ENCODE measurements at regions not wholly inside any gene's neighbourhood (a gene's known extent, or its start where the extent isn't known, plus 50 kb on each side); places are given as distances from the start of the nearest gene placed in this dataset.
"Not testable (repeated sequence)": the region's sequence is repeated elsewhere in the genome, so short reads cannot be mapped to it uniquely, and the experiment has no call there.

DNA sequence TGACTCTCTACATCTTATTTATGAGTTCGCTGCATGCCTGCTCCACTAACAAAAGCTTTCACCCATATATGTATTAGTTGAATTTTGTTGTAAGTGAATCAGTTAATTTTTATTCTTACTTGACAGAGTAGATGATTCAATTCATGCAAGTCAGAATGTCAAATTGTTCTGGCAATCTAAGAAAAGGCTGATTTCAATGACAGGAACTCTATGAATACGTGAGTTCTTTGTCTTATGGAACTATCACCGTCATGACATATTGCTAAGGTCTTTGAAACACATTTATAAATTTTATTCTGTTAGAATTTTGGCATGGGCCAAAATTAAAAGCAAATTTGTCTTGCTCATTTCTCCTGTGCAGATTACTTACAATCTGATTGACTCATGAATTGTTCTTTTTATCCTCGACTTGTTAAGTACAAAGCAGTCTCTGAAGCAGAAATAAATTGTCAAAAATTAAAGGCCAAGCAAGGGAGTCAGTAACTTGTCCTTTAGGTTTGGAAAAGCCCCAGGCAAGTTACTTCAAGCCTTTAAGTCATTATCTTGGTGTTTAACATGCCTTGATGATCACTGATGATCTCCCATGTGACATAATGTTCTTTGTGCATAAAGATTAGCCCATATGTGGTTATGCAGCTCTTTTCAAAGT lies 89.0 kb upstream of the GC start:
- WGBS, 5 donors = 79 to 89% (median 85%) methylated on average over 4 of the region's 4 CpGs
- Histone ChIP-seq H3K36me3 (no peaks in the 10 kb centered on the region), H3K9me3 (no peaks in the 10 kb centered on the region), H3K4me1 (no peaks in the 10 kb centered on the region), H3K4me3 (no peak overlapping the region), H3K27ac (no peak overlapping the region), H3K27me3 (no peaks in the 10 kb centered on the region)
- TF ChIP-seq EP300 (IDR thresholded peaks at IDR 0.05) (no peak), POLR2A (IDR thresholded peaks at IDR 0.05) (no peak), POLR2AphosphoS5 (IDR thresholded peaks at IDR 0.05) (no peak)
- TF ChIP-seq, protein P1, sequence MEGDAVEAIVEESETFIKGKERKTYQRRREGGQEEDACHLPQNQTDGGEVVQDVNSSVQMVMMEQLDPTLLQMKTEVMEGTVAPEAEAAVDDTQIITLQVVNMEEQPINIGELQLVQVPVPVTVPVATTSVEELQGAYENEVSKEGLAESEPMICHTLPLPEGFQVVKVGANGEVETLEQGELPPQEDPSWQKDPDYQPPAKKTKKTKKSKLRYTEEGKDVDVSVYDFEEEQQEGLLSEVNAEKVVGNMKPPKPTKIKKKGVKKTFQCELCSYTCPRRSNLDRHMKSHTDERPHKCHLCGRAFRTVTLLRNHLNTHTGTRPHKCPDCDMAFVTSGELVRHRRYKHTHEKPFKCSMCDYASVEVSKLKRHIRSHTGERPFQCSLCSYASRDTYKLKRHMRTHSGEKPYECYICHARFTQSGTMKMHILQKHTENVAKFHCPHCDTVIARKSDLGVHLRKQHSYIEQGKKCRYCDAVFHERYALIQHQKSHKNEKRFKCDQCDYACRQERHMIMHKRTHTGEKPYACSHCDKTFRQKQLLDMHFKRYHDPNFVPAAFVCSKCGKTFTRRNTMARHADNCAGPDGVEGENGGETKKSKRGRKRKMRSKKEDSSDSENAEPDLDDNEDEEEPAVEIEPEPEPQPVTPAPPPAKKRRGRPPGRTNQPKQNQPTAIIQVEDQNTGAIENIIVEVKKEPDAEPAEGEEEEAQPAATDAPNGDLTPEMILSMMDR (IDR thresholded peaks at IDR 0.05) = no peak
- intact Hi-C loops (cut with DNase I; ENCODE audit: low total_unique reads) = no loop called here
- no peak for DNase-seq

DNA sequence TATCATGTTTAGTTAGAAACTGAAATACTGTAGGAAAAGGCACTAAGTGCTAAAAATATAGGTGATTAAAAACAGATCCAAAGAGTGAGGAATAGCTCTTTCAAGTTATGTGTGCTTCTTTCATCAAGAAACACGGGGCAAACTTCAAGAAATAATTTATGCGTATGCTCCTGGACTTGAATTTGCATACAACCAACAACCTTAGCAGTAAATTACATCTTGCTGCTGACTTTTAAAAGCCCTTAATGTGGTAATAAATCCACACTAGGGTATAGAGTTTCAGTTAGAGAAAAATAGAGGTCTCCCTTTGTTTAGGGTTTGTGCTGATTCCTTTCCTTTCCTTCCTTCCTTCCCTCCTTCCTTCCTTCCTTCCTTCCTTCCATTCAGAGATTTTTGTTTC lies 94.5 kb upstream of the GC start:
- no peak overlapping the region for H3K27ac ChIP-seq
- H3K4me1 ChIP-seq = no peaks in the 10 kb centered on the region
- no peaks in the 10 kb centered on the region for H3K27me3 ChIP-seq
- intact Hi-C loops (cut with DNase I; ENCODE audit: low total_unique reads) = no loop called here
- H3K4me3 ChIP-seq = no peak overlapping the region
- DNase-seq = no peak
- no peaks in the 10 kb centered on the region for H3K9me3 ChIP-seq
- H3K36me3 ChIP-seq = no peaks in the 10 kb centered on the region
- TF ChIP-seq POLR2AphosphoS5 (IDR thresholded peaks at IDR 0.05) = no peak
- TF ChIP-seq, protein P1 (IDR thresholded peaks at IDR 0.05) = no peak
- no peak for TF ChIP-seq POLR2A (IDR thresholded peaks at IDR 0.05)
- TF ChIP-seq EP300 (IDR thresholded peaks at IDR 0.05) = no peak
- WGBS, 5 donors = 72 to 85% (median 80%) methylated on average over 2 of the region's 2 CpGs

DNA sequence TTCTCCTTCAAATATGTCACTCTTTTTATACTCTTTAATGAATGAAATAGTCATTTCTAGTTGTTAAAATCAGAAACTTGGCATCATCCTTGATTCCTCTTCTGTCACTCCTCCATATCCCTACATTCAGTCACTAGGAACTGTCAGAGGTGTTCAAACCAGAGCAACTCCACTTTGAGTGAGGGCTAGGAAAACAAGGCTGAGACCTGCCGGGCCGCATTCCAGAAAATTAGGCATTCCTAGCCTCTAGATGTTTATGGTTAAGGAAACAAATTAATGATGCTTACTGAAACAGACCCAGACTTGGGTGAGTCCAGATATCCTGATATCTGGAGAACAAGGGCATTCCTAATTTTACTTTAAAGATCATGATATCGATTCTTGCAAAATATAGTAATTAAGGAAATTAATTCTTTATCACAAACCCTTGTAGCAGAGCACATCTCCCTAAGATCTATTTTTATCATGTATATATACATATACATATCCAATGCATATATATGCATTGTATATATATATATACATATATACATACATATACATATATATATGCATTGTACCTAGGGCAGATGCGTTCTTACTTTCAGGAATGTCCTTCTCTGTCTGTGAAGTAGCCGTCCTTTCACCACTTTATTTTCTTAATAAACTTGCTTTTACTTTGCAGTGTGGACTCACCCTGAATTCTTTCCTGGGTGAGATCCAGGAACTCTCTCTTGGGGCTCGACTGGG lies 98.4 kb upstream of the GC start:
- TF ChIP-seq POLR2AphosphoS5 (IDR thresholded peaks at IDR 0.05) (no peak), EP300 (IDR thresholded peaks at IDR 0.05) (no peak)
- no peaks in the 10 kb centered on the region for H3K27me3 ChIP-seq
- WGBS, 5 donors = 71 to 84% (median 78%) methylated on average over 6 of the region's 6 CpGs
- intact Hi-C loops (cut with DNase I; ENCODE audit: low total_unique reads) = no loop called here
- H3K4me1 ChIP-seq = no peaks in the 10 kb centered on the region
- no peak overlapping the region for H3K27ac ChIP-seq
- H3K9me3 ChIP-seq = no peaks in the 10 kb centered on the region
- H3K36me3 ChIP-seq = no peaks in the 10 kb centered on the region
- DNase-seq = no peak
- H3K4me3 ChIP-seq = no peak overlapping the region

DNA sequence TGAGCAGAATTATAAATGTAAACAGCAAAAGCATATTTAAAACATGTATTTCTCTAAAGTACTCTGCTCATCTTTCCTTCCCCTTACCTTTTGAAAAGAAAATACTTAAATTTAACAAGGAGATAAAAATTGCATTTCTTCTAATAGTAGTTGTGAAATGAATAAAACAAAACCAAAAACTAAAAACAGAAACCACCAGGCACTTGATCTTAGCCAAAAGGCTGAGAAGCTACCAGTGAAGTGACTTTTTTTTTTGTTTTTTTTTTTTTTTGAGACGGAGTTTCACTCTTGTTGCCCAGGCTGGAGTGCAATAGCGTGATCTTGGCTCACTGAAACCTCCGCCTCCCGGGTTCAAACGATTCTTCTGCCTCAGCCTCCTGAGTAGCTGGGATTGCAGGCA lies 116.5 kb upstream of the GC start:
- H3K27me3 ChIP-seq; intact Hi-C loops (cut with DNase I; ENCODE audit: low total_unique reads); H3K4me1 ChIP-seq; H3K36me3 ChIP-seq; H3K4me3 ChIP-seq; H3K27ac ChIP-seq; DNase-seq: not testable (repeated sequence)
- 73 to 92% (median 87%) methylated on average over 5 of the region's 5 CpGs for WGBS, 5 donors
- H3K9me3 ChIP-seq = peaks cover 0 to 10% (median under 1%) of the 10 kb centered on the region in 4 donors

DNA sequence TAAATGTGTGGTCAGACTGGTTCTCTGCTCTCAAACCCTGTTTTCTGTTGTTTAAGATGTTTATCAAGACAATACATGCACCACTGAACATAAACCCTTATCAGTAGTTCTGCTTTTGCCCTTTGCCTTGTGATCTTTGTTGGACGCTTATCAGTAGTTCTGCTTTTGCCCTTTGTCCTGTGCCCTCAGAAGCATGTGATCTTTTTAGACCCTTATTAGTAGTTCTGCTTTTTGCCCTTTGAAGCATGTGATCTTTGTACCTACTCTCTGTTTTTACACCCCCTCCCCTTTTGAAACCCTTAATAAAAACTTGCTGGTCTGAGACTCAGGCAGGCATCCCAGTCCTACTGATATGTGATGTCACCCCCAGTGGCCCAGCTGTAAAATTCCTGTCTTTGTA lies 121.7 kb upstream of the GC start:
- H3K27me3 ChIP-seq; H3K4me1 ChIP-seq; DNase-seq; intact Hi-C loops (cut with DNase I; ENCODE audit: low total_unique reads); H3K36me3 ChIP-seq; H3K27ac ChIP-seq; H3K4me3 ChIP-seq: not testable (repeated sequence)
- WGBS, 5 donors = 65 to 84% (median 77%) methylated on average over 1 of the region's 1 CpG
- H3K9me3 ChIP-seq = peaks cover 0 to 11% (median 5%) of the 10 kb centered on the region in 4 donors

DNA sequence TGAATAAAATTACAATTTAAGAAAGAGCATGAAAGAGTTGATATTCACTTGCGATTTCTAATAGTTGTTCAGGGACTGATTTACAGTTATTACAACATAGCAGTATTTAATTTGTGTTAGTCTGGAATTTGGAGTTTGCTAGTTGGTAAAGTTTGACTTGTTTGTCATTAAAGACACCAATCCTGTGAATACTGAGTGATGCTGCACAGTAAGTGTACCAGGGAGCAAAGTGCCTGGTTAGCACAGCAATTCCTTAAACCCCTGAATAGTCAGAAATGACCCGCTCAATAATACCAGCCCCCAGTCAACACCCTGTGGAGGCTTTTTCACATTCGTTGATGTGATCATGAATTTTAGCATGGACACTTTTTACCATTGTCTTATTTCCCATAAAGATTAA lies 122.2 kb upstream of the GC start:
- 90 to 96% (median 93%) methylated on average over 3 of the region's 3 CpGs for WGBS, 5 donors
- no peak overlapping the region for H3K4me3 ChIP-seq
- intact Hi-C loops (cut with DNase I; ENCODE audit: low total_unique reads) = no loop called here
- no peaks in the 10 kb centered on the region for H3K36me3 ChIP-seq
- H3K27me3 ChIP-seq = no peaks in the 10 kb centered on the region
- H3K9me3 ChIP-seq = peaks cover 0 to 11% (median 5%) of the 10 kb centered on the region in 4 donors
- no peak overlapping the region for H3K27ac ChIP-seq
- TF ChIP-seq POLR2A (IDR thresholded peaks at IDR 0.05) (no peak), EP300 (IDR thresholded peaks at IDR 0.05) (no peak), POLR2AphosphoS5 (IDR thresholded peaks at IDR 0.05) (no peak)
- TF ChIP-seq, protein P1 (IDR thresholded peaks at IDR 0.05) = no peak
- no peak for DNase-seq
- H3K4me1 ChIP-seq = no peaks in the 10 kb centered on the region
